Activated T-helper 2 cell treated with anti-CD3 and anti-CD28 coated beads, Interferon-gamma antibody, Interleukin-2, Interleukin-4, amounts not matched to agents 10 μg/mL and 5 μg/mL and 100 μg/mL, durations not matched to agents 14 hours and 24 hours and 36 hours (primary cell): ENCODE measurements at regions not wholly inside any gene's neighbourhood (a gene's known extent, or its start where the extent isn't known, plus 50 kb on each side); places are given as distances from the start of the nearest gene placed in this dataset.

Source experiments
- DNase-seq: peaks from one replicate; pipeline ENCODE4 v3.0.0; 2021; ENCODE audit warnings: low spot score
- H3K27ac Mint-ChIP-seq: one replicate; pipeline ENCODE4 v1.8.0; 2021; ENCODE audit warnings: mixed read lengths
- H3K27me3 Mint-ChIP-seq: one replicate; pipeline ENCODE4 v1.8.0; 2021; ENCODE audit warnings: low read depth, mixed read lengths
- H3K36me3 Mint-ChIP-seq: one replicate; pipeline ENCODE4 v1.8.0; 2021; ENCODE audit warnings: low read depth, mixed read lengths
- H3K4me1 Mint-ChIP-seq: one replicate; pipeline ENCODE4 v1.8.0; 2021; ENCODE audit warnings: low read depth, mixed read lengths
- H3K4me3 Mint-ChIP-seq: one replicate; pipeline ENCODE4 v1.8.0; 2021; ENCODE audit warnings: low read depth, mild to moderate bottlenecking, moderate library complexity, mixed read lengths
- H3K9me3 Mint-ChIP-seq: one replicate; pipeline ENCODE4 v1.8.0; 2021; ENCODE audit warnings: mixed read lengths
- intact Hi-C: fragments of 100-400 bp; cut with micrococcal nuclease; formaldehyde crosslinking; loops from one replicate; pipeline ENCODE4 v1.15.1; 2023

GRCh38 chr2:220877491-220877890 is 694.6 kb downstream of the EPHA4 start:
- Mint-ChIP-seq H3K27ac (no peak overlapping the region), H3K9me3 (no peaks in the 10 kb centered on the region), H3K4me3 (no peak overlapping the region), H3K4me1 (no peaks in the 10 kb centered on the region), H3K27me3 (no peaks in the 10 kb centered on the region), H3K36me3 (no peaks in the 10 kb centered on the region)
- no peak for DNase-seq
- intact Hi-C loops: no loop called here

GRCh38 chr2:220877897-220878296 is 694.2 kb downstream of the EPHA4 start:
- Mint-ChIP-seq H3K27ac (no peak overlapping the region), H3K4me3 (no peak overlapping the region)
- intact Hi-C loops: no loop called here

GRCh38 chr2:220880623-220881596 is 691.2 kb downstream of the EPHA4 start:
- Mint-ChIP-seq H3K27ac (no peak overlapping the region), H3K4me3 (no peak overlapping the region), H3K27me3 (no peaks in the 10 kb centered on the region), H3K36me3 (no peaks in the 10 kb centered on the region), H3K4me1 (no peaks in the 10 kb centered on the region), H3K9me3 (no peaks in the 10 kb centered on the region)
- intact Hi-C loops: no loop called here
- no peak for DNase-seq

More at GRCh38 chr2:220877897-220878296, 694.2 kb downstream of the EPHA4 start:
- H3K27me3 Mint-ChIP-seq: no peaks in the 10 kb centered on the region
- H3K36me3 Mint-ChIP-seq: no peaks in the 10 kb centered on the region
- no peaks in the 10 kb centered on the region for H3K9me3 Mint-ChIP-seq
- no peaks in the 10 kb centered on the region for H3K4me1 Mint-ChIP-seq
- no peak for DNase-seq

- Mint-ChIP-seq H3K9me3 (no peaks in the 10 kb centered on the region), H3K4me3 (no peak overlapping the region), H3K4me1 (no peaks in the 10 kb centered on the region), H3K27ac (no peak overlapping the region), H3K36me3 (no peaks in the 10 kb centered on the region), H3K27me3 (no peaks in the 10 kb centered on the region)
- intact Hi-C loops: no loop called here
- no peak for DNase-seq
Measured at GRCh38 chr2:220882507-220882906, 689.6 kb downstream of the EPHA4 start.

GRCh38 chr2:220885593-220885992 is 686.5 kb downstream of the EPHA4 start:
- intact Hi-C loops: no loop called here
- DNase-seq: no peak

GRCh38 chr2:220887271-220887870 is 684.7 kb downstream of the EPHA4 start:
- intact Hi-C loops: no loop called here
- H3K4me3 Mint-ChIP-seq: no peak overlapping the region
- H3K4me1 Mint-ChIP-seq: no peaks in the 10 kb centered on the region
- H3K36me3 Mint-ChIP-seq: no peaks in the 10 kb centered on the region
- H3K27ac Mint-ChIP-seq: no peak overlapping the region
- no peaks in the 10 kb centered on the region for H3K27me3 Mint-ChIP-seq
- DNase-seq: no peak
- H3K9me3 Mint-ChIP-seq: no peaks in the 10 kb centered on the region

More at GRCh38 chr2:220885593-220885992, 686.5 kb downstream of the EPHA4 start:
- no peak overlapping the region for H3K4me3 Mint-ChIP-seq
- no peaks in the 10 kb centered on the region for H3K27me3 Mint-ChIP-seq
- H3K36me3 Mint-ChIP-seq: no peaks in the 10 kb centered on the region
- no peaks in the 10 kb centered on the region for H3K4me1 Mint-ChIP-seq
- no peaks in the 10 kb centered on the region for H3K9me3 Mint-ChIP-seq
- no peak overlapping the region for H3K27ac Mint-ChIP-seq

GRCh38 chr2:220887876-220888275 is 684.2 kb downstream of the EPHA4 start:
- H3K36me3 Mint-ChIP-seq: no peaks in the 10 kb centered on the region
- H3K27ac Mint-ChIP-seq: no peak overlapping the region
- no peak overlapping the region for H3K4me3 Mint-ChIP-seq
- intact Hi-C loops: no loop called here
- H3K27me3 Mint-ChIP-seq: no peaks in the 10 kb centered on the region
- H3K9me3 Mint-ChIP-seq: no peaks in the 10 kb centered on the region
- no peaks in the 10 kb centered on the region for H3K4me1 Mint-ChIP-seq
- no peak for DNase-seq

GRCh38 chr2:220890931-220891330 is 681.2 kb downstream of the EPHA4 start:
- Mint-ChIP-seq H3K4me3 (no peak overlapping the region), H3K9me3 (no peaks in the 10 kb centered on the region), H3K27me3 (no peaks in the 10 kb centered on the region), H3K27ac (no peak overlapping the region), H3K4me1 (no peaks in the 10 kb centered on the region), H3K36me3 (no peaks in the 10 kb centered on the region)
- DNase-seq: no peak
- intact Hi-C loops: no loop called here

- Mint-ChIP-seq H3K27ac (no peak overlapping the region), H3K27me3 (no peaks in the 10 kb centered on the region), H3K36me3 (no peaks in the 10 kb centered on the region), H3K9me3 (no peaks in the 10 kb centered on the region), H3K4me1 (no peaks in the 10 kb centered on the region), H3K4me3 (no peak overlapping the region)
- DNase-seq: no peak
- intact Hi-C loops: no loop called here
Measured at GRCh38 chr2:220891405-220891804, 680.7 kb downstream of the EPHA4 start.

GRCh38 chr2:220892018-220892634 is 680.0 kb downstream of the EPHA4 start:
- Mint-ChIP-seq H3K27me3 (no peaks in the 10 kb centered on the region), H3K27ac (no peak overlapping the region), H3K36me3 (no peaks in the 10 kb centered on the region), H3K9me3 (no peaks in the 10 kb centered on the region), H3K4me1 (no peaks in the 10 kb centered on the region), H3K4me3 (no peak overlapping the region)
- no peak for DNase-seq
- intact Hi-C loops: no loop called here

GRCh38 chr2:220893411-220893810 is 678.7 kb downstream of the EPHA4 start:
- no peak overlapping the region for H3K4me3 Mint-ChIP-seq
- intact Hi-C loops: no loop called here
- no peaks in the 10 kb centered on the region for H3K4me1 Mint-ChIP-seq
- no peaks in the 10 kb centered on the region for H3K27me3 Mint-ChIP-seq
- no peak for DNase-seq
- H3K9me3 Mint-ChIP-seq: no peaks in the 10 kb centered on the region
- no peaks in the 10 kb centered on the region for H3K36me3 Mint-ChIP-seq
- no peak overlapping the region for H3K27ac Mint-ChIP-seq

GRCh38 chr2:220894069-220894468 is 678.0 kb downstream of the EPHA4 start:
- Mint-ChIP-seq H3K27ac (no peak overlapping the region), H3K4me1 (no peaks in the 10 kb centered on the region), H3K27me3 (no peaks in the 10 kb centered on the region), H3K9me3 (no peaks in the 10 kb centered on the region), H3K36me3 (no peaks in the 10 kb centered on the region), H3K4me3 (no peak overlapping the region)
- DNase-seq: no peak
- intact Hi-C loops: no loop called here

GRCh38 chr2:220899492-220899891 is 672.6 kb downstream of the EPHA4 start:
- DNase-seq: no peak
- no peaks in the 10 kb centered on the region for H3K4me1 Mint-ChIP-seq
- intact Hi-C loops: no loop called here
- no peaks in the 10 kb centered on the region for H3K36me3 Mint-ChIP-seq
- H3K27ac Mint-ChIP-seq: no peak overlapping the region
- H3K9me3 Mint-ChIP-seq: no peaks in the 10 kb centered on the region
- no peaks in the 10 kb centered on the region for H3K27me3 Mint-ChIP-seq
- no peak overlapping the region for H3K4me3 Mint-ChIP-seq
